ENCODE measurements at regions not wholly inside any gene's neighbourhood (a gene's known extent, or its start where the extent isn't known, plus 50 kb on each side); places are given as distances from the start of the nearest gene placed in this dataset.

DNA sequence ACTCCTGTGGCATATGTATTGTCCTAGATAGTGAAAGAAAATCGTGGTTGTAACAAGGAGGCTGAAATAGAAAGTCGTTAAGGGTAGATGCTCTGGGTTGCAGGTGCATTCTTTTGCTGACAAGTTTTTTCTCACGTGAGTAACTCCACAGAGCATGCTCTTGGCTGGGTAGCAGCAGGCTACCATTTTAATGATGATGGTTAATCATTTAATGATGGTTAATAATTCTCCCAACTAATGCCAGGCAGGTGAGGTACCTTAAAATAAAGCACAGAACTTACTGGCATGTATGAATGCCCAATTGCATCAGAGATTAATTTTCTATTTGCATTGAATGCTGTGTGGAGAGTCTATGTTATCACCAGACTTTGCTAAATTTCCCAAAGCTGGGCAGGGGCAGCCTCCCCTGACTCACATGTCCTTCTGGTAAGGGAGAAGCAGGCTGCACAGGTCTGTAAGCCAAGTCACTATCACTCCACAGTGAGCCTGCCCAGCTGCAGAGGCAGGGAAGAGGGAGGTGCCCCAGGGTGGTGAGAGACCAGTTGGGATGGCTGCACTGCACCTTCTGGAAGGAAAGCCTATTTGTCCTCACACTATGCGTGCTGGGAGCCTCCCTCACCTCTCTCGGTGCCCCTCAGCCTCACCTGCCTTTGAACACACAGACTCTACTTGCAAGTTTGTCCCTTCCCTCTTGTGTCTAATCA lies 287.0 kb upstream of the IGFBP3 start:
- no peak for DNase-seq (ENCODE audit: low read depth in 3 of 3)

DNA sequence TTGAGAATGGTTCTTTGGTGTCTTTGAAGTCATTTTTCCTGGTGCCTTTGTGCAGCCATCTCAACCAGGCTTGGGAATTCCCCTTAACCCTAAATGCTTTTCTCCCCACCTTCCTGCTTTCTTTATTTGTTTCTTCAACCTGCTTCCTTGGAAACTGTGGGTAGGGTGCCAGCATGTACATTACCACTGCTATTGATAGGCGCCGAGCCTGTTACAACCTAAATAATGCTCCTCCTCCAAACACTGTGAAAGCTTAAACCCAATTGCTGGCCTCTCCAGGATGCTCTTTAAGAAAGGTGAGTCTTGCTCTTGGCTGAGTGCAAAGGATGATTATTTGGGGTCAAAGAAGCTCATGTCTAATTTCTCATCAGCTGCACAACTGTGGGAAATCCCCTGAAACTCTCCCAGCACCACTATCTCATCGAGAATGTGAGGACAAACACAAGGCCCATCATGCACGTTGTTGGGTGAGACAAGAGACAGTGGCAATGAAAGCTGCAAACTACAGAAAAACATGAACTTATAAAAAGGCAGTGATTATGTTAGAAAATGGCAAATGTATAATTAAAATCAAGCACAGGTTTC lies 285.5 kb upstream of the IGFBP3 start:
- DNase-seq (ENCODE audit: low read depth in 3 of 3), result no peak

DNA sequence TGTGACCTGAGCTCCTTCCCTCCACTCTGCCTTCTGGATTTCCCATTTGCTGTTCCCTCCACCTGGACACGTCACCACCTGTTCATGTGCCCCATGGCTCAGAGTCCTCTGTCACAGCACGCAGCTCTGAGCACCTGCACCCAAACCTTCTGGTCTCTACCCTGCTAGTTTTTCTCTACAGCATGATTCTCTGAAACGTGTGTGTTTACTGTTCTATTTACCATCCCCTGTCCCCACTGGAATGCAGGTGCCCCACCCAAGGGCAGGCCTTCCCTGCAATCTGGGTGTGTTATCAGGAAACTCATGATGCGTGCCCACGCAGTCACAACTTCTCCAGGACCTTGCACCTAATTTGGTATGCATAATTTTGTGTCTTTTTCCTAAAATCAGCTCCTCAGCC lies 284.4 kb upstream of the IGFBP3 start:
- DNase-seq (ENCODE audit: low read depth in 3 of 3), result no peak

DNA sequence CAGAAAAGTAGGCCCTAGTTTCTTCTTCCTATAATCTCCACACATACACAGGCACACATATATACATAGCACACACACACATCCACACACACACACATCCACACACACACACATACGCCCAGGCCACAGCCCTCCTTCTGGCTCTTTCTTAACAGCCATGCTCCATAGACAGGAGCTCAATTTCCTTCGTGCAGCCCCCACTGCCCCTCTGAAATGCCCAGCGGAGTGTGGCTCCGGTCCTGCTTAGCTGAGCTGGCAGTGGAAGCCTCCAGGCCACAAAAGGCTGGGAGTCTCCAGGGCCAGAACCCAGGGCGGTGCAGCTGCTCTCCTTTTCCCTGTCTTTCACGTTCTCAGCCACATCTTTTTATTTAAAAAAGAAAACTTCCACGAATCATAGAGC lies 282.9 kb upstream of the IGFBP3 start:
- DNase-seq (ENCODE audit: low read depth in 3 of 3), result no peak

GRCh38 chr7:46202379-46202778 lies 281.3 kb upstream of the IGFBP3 start:
- no peak for DNase-seq (ENCODE audit: low read depth in 3 of 3)

DNA sequence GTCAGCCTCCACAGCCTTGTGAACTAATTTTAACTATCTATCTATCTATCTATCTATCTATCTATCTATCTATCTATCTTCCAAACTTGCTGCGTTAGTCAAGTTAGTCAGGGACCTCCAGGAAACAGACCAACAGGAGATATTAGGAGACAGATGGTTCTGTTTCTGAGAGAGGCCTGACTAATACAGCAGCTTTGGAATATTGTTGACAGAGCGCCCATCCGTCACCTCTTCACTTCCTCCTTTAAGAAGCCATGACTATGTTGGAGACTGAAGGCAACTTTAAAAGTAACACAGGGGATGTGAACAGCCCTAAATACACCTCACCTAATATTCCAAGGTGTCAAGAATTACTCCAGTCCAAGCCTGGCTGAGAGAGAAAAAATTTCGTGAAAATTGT lies 280.9 kb upstream of the IGFBP3 start:
- no peak for DNase-seq (ENCODE audit: low read depth in 3 of 3)

DNA sequence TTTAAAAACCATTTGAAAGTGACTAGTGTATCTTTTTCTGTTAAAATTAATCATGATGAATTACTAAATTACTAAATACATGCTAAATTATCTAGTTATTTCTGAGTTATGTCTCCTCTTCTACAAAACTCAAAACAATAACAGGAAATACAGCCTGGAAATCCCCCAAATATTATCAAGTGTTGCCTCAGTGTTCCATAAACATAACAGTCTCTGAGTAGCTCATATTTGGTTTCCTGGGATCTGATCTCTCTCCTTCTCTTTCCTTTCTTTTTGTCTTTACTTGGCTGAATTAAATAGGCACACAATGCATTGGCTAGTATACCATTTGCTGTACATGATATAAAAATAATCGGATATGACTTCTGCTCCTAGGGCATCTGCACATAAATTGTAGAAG lies 277.6 kb upstream of the IGFBP3 start:
- no peak for DNase-seq (ENCODE audit: low read depth in 3 of 3)

GRCh38 chr7:46197785-46198540 lies 276.9 kb upstream of the IGFBP3 start:
- no peak for DNase-seq (ENCODE audit: low read depth in 3 of 3)

- no peak for DNase-seq (ENCODE audit: low read depth in 3 of 3)
These were observed 274.9 kb upstream of the IGFBP3 start for GRCh38 chr7:46195934-46196333.

DNA sequence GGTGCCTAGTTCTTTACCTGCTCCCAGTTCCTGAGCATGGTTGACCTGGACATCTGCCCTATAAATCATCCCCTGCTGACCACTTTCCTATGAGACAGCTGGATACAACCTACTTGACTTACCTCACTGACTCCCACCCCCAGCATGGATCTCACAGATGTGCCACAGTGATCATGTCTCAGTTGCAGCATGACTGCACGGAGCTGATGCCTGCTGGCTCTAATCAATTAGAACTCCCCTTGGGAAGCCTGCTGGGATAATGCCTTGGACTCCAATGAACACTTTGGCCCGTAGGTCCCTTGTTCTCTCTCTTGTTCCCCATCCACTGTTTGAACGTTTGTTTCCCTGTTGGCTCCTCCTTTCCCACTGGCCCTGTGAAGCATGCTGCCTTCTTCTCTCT lies 271.2 kb upstream of the IGFBP3 start:
- DNase-seq (ENCODE audit: low read depth in 3 of 3), result no peak

GRCh38 chr7:46191776-46192175 lies 270.7 kb upstream of the IGFBP3 start:
- DNase-seq (ENCODE audit: low read depth in 3 of 3), result no peak

GRCh38 chr7:46191296-46191695 lies 270.2 kb upstream of the IGFBP3 start:
- DNase-seq (ENCODE audit: low read depth in 3 of 3), result no peak

DNA sequence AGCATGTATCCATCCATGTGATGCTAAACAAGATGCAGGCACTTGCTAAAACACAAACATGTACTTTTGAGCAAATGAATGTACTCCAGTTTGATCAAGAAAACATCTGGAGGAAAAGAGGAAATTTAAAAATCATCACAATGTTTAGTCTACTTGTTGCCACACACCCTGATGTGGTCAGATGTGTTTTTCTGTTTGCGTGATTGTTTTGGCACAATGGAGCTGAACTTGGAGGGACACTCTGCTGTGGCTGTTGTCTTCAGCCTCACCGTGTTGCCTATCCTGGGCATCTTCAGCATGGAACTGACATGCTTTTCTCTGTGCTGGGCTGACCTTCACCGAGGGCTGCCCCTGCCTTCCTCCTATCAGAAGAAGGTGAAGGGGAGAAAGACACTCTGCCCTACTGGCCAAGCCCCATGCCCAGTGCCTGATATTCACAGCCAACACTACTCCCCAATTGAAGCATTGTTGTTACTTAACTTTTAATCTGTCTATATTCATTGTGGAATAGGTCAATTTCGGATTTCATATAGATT lies 268.3 kb upstream of the IGFBP3 start:
- no peak for DNase-seq (ENCODE audit: low read depth in 3 of 3)

DNA sequence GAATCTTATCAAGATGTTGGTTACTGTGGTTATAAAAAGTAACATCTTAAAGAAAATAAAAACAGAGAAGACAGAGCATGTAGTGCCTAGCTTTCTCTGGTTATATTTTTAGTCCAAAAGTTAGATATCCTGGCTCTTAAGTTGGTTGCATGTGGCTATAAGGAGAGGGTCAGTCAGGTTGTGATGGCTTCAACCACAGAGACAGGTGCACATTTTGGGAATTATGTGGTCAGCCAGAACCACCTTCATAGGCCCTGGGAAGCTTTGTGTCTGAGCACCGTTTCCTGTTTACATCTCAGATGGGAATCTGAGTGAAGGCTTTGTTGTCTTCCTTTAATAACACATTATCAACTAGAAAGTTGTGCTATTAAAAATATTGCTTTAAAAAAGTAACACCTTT lies 265.1 kb upstream of the IGFBP3 start:
- no peak for DNase-seq (ENCODE audit: low read depth in 3 of 3)

DNA sequence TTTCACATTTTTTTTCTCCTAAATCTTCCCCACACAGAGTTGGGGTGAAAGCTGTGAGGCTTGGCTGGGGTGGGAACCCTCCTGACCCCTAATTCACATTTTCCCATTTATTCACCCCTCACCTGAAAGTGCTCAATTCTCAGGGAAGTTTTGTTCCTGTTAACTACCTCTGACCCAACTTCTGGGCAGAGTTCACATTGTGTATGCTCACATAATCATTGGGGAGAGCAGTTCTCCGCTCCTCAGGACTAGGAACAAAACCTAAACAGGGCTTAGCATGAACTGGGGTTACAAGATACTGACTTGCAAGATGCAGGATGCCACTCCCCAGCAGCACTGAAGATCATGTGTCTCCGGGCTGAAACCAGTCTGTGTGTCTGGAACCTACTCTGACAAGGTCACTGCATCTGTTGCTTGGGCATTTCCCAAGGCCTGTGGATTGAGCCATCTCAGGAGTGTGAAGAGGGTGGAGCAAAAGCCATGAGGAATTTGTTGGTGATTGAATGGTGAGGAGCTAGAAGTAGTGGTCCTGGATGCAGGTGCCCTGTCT lies 258.1 kb upstream of the IGFBP3 start:
- DNase-seq (ENCODE audit: low read depth in 3 of 3), result no peak

GRCh38 chr7:46178661-46179060 lies 257.6 kb upstream of the IGFBP3 start:
- DNase-seq (ENCODE audit: low read depth in 3 of 3), result no peak

- DNase-seq (ENCODE audit: low read depth in 3 of 3), result no peak
These were observed 256.7 kb upstream of the IGFBP3 start for GRCh38 chr7:46177821-46178220.

DNA sequence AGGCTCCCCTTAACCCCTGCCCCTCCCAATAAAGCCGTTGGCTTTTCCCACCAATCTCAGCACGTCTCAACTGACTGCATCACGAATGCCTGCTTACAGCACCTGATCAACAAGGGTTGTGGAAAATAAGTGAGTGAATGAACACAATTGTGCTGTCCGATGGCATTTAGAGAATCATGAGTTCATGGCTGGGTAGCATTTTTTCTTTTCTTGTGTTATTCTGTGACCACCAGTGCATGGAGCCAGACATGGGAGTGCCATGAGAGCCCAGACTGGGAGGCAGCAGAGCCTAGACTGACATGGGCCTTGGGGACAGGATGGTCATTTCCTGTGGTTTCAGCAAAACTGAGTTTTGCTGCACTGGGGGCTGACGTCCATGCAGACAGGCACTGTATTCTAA lies 254.1 kb upstream of the IGFBP3 start:
- no peak for DNase-seq (ENCODE audit: low read depth in 3 of 3)

DNA sequence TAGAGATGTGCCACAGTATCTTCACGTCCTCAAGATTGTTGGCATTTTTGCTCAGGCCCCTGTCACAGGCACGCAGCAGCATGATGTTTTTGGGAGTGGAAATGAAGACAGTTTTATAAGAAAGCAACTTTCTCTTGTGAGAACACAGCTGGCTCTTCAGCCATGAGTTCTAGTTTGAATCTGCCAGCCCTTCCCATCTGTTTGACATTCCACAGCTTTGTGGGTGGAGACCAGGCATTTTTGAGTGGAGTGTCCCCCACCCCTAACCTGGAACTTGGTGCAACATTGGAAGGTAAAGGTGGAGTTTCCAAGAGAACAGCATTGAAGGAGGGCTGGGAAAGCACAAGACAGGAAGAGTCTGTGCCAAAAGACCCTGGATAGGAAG lies 253.1 kb upstream of the IGFBP3 start:
- no peak for DNase-seq (ENCODE audit: low read depth in 3 of 3)

DNA sequence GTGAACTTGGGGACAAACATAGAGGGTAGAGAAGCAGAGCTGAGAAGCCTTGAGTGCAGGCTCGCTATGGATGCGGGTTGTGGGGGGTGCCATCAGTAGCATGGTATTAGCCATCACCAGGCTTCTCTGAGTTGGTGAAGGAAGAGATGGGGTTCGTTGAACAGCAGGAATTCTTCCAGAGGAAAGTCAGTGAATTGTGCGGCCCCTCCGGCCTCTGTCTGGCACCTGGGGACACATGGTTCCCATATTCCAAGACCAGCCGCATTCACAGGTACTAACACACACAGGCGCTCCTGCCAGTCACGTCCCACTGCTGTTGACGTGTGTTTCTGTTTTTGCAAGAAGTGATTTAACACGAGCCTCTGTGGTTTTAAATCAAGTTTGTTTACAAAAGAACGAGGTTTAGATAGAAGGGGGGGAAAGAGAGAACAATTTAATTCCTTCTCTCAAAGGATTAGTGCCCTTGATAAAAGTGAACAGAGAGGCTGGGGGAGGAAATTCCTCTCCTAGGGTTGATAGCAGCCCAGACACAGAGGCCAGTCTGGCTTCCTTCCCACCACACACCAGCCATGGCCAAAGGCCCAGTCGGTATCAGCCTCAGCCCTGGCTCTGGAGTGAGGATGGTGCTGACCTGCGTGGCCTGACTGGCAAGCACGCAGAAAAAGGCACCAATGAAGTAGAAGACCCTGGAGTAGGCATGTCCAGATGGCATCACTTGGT lies 252.6 kb upstream of the IGFBP3 start:
- no peak for DNase-seq (ENCODE audit: low read depth in 3 of 3)

- no peak for DNase-seq (ENCODE audit: low read depth in 3 of 3)
These were observed 249.7 kb upstream of the IGFBP3 start for GRCh38 chr7:46170792-46171191.

- no peak for DNase-seq (ENCODE audit: low read depth in 3 of 3)
These were observed 248.9 kb upstream of the IGFBP3 start for GRCh38 chr7:46170021-46170420.
